ENCODE measurements at regions not wholly inside any gene's neighbourhood (a gene's known extent, or its start where the extent isn't known, plus 50 kb on each side); places are given as distances from the start of the nearest gene placed in this dataset.

- DNase-seq (ENCODE audit: extremely low spot score): no peak
- ChIA-PET POLR2A (no interaction called here), CTCF (interaction anchor here (1.2 kb wide), 1 partner anchor 19 kb away, joined by 3 read pairs; no protein-coding TSS in a partner anchor)
- TF ChIP-seq CTCF (IDR thresholded peaks at IDR 0.05; ENCODE audit: control extremely low read depth, extremely low read depth, low read depth, missing control alignments): no peak
These were observed 106.6 kb downstream of the MAF start for GRCh38 chr16:79493911-79494310.

GRCh38 chr16:79492036-79492435, 108.5 kb downstream of the MAF start:
- ChIA-PET POLR2A (no interaction called here), CTCF (no interaction called here)
- DNase-seq (ENCODE audit: extremely low spot score): no peak
- no peak for TF ChIP-seq CTCF (IDR thresholded peaks at IDR 0.05; ENCODE audit: control extremely low read depth, extremely low read depth, low read depth, missing control alignments)

GRCh38 chr16:79485020-79485419, 115.5 kb downstream of the MAF start:
- CTCF ChIA-PET: no interaction called here
- DNase-seq (ENCODE audit: extremely low spot score): no peak
- POLR2A ChIA-PET: no interaction called here
- no peak for TF ChIP-seq CTCF (IDR thresholded peaks at IDR 0.05; ENCODE audit: control extremely low read depth, extremely low read depth, low read depth, missing control alignments)

- CTCF ChIA-PET: no interaction called here
- TF ChIP-seq CTCF (IDR thresholded peaks at IDR 0.05; ENCODE audit: control extremely low read depth, extremely low read depth, low read depth, missing control alignments): no peak
- POLR2A ChIA-PET: no interaction called here
- DNase-seq (ENCODE audit: extremely low spot score): no peak
These were observed 116.3 kb downstream of the MAF start for GRCh38 chr16:79484237-79484636.

- DNase-seq (ENCODE audit: extremely low spot score): no peak
- POLR2A ChIA-PET: no interaction called here
- no peak for TF ChIP-seq CTCF (IDR thresholded peaks at IDR 0.05; ENCODE audit: control extremely low read depth, extremely low read depth, low read depth, missing control alignments)
- CTCF ChIA-PET: no interaction called here
These were observed 117.2 kb downstream of the MAF start for GRCh38 chr16:79483336-79483735.

- CTCF ChIA-PET: no interaction called here
- POLR2A ChIA-PET: no interaction called here
- DNase-seq (ENCODE audit: extremely low spot score): no peak
- TF ChIP-seq CTCF (IDR thresholded peaks at IDR 0.05; ENCODE audit: control extremely low read depth, extremely low read depth, low read depth, missing control alignments): no peak
These were observed 118.5 kb downstream of the MAF start for GRCh38 chr16:79482011-79482410.

GRCh38 chr16:79480929-79481328, 119.6 kb downstream of the MAF start:
- ChIA-PET POLR2A (no interaction called here), CTCF (no interaction called here)

More at GRCh38 chr16:79480929-79481328, 119.6 kb downstream of the MAF start:
- no peak for TF ChIP-seq CTCF (IDR thresholded peaks at IDR 0.05; ENCODE audit: control extremely low read depth, extremely low read depth, low read depth, missing control alignments)
- DNase-seq (ENCODE audit: extremely low spot score): no peak
